Nephron progenitor cell (in vitro differentiated cells): ENCODE measurements at regions not wholly inside any gene's neighbourhood (a gene's known extent, or its start where the extent isn't known, plus 50 kb on each side); places are given as distances from the start of the nearest gene placed in this dataset.

Experiments
- DNase-seq: peaks from one replicate; pipeline ENCODE4 v3.0.0; 2021
- H3K27ac Mint-ChIP-seq: 2 replicates; pipeline ENCODE4 v1.8.0; 2021; ENCODE audit warnings: mild to moderate bottlenecking, moderate library complexity, mixed read lengths
- H3K27me3 Mint-ChIP-seq: 2 replicates; pipeline ENCODE4 v1.8.0; 2021; ENCODE audit warnings: mild to moderate bottlenecking, low read depth, mixed read lengths; ENCODE audit not compliant: poor library complexity
- H3K36me3 Mint-ChIP-seq: 2 replicates; pipeline ENCODE4 v1.8.0; 2021; ENCODE audit warnings: low read depth, mixed read lengths
- H3K4me1 Mint-ChIP-seq: 2 replicates; pipeline ENCODE4 v1.8.0; 2021; ENCODE audit warnings: mixed read lengths
- H3K4me3 Mint-ChIP-seq: 2 replicates; pipeline ENCODE4 v1.8.0; 2021; ENCODE audit warnings: mild to moderate bottlenecking, moderate library complexity, mixed read lengths
- H3K9me3 Mint-ChIP-seq: 2 replicates; pipeline ENCODE4 v1.8.0; 2021; ENCODE audit warnings: mild to moderate bottlenecking, moderate library complexity, mixed read lengths
- TF ChIP-seq, protein P1 (sequence below): fragments of 200-600 bp; sonication (generic); IDR thresholded peaks from 2 replicates; pipeline ENCODE4 v1.5.0; 2021; ENCODE audit warnings: antibody characterized with exemption

DNA sequence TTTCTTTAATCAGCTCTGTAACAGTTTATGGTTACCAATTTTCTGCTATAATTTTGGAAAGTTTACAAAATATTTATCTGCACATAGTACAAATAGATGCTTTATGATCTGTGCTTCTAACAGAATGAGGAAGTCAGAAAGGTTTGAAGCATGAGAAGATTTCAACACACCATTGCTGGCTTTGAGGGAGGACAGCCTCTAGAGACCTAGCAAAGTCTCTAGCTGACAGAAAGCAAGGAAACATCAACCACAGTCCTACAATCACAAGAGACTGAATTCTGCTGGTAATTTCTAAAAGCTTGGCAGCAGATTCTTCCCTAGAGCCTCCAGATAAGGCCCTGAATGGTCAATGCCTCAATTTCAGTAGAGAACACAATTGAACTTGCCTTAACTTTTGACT is 750.8 kb upstream of the SLC35B3 start:
- peaks cover 3% of the 10 kb centered on the region for H3K9me3 Mint-ChIP-seq
- TF ChIP-seq, protein P1, sequence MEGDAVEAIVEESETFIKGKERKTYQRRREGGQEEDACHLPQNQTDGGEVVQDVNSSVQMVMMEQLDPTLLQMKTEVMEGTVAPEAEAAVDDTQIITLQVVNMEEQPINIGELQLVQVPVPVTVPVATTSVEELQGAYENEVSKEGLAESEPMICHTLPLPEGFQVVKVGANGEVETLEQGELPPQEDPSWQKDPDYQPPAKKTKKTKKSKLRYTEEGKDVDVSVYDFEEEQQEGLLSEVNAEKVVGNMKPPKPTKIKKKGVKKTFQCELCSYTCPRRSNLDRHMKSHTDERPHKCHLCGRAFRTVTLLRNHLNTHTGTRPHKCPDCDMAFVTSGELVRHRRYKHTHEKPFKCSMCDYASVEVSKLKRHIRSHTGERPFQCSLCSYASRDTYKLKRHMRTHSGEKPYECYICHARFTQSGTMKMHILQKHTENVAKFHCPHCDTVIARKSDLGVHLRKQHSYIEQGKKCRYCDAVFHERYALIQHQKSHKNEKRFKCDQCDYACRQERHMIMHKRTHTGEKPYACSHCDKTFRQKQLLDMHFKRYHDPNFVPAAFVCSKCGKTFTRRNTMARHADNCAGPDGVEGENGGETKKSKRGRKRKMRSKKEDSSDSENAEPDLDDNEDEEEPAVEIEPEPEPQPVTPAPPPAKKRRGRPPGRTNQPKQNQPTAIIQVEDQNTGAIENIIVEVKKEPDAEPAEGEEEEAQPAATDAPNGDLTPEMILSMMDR = no peak
- no peaks in the 10 kb centered on the region for H3K36me3 Mint-ChIP-seq

DNA sequence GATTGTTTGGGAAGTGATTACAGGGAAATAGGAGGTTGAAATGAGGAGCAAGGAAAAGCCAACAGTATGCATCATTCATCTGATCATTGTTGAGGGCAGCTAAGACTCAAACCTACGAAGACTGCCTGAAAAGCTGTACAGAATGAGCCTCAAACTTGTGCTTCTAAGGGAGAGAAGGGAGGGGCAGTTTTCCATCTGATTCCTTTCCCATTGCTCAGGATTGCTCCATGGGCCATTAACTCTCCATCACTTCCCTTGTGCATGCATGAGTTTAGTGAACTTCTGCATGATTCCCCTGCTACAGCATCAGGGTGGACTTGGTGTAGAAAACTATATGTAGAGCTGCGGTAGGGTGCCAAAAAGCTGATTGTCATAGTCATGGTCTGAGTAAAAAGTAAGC is 742.7 kb upstream of the SLC35B3 start:
- H3K4me3 Mint-ChIP-seq = no peak overlapping the region
- no peak for DNase-seq
- H3K36me3 Mint-ChIP-seq = no peaks in the 10 kb centered on the region
- H3K4me1 Mint-ChIP-seq = no peaks in the 10 kb centered on the region
- H3K9me3 Mint-ChIP-seq = peaks cover 11% of the 10 kb centered on the region
- H3K27ac Mint-ChIP-seq = no peak overlapping the region
- H3K27me3 Mint-ChIP-seq = peaks cover 9% of the 10 kb centered on the region
- TF ChIP-seq, protein P1 = no peak

More for the DNA sequence above, 750.8 kb upstream of the SLC35B3 start:
- Mint-ChIP-seq H3K4me3 (no peak overlapping the region), H3K27me3 (no peaks in the 10 kb centered on the region), H3K4me1 (no peaks in the 10 kb centered on the region), H3K27ac (no peak overlapping the region)
- no peak for DNase-seq

DNA sequence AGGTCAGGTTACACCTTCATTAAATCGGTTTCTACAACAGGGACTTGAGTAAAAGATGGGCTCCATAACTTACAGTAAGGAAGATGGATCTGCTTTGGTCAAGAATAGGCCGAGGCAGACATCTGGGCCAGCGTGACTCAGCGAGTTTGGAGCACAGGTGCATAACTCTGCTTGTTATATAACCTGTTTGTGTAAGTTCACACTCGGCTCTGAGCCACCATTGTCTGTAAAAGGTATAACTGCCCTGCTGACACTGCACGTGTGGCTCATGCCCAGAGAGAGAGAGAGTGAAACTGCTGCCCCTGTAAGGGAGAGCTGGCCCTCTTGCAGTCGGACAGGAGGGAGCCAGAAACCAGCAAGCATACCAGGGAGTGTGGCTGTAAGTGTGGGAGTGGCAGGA is 737.9 kb upstream of the SLC35B3 start:
- no peaks in the 10 kb centered on the region for H3K36me3 Mint-ChIP-seq
- TF ChIP-seq, protein P1 = no peak
- DNase-seq = no peak
- no peaks in the 10 kb centered on the region for H3K4me1 Mint-ChIP-seq
- peaks cover 14% of the 10 kb centered on the region for H3K9me3 Mint-ChIP-seq
- no peak overlapping the region for H3K27ac Mint-ChIP-seq
- no peak overlapping the region for H3K4me3 Mint-ChIP-seq
- H3K27me3 Mint-ChIP-seq = peaks cover 14% of the 10 kb centered on the region

DNA sequence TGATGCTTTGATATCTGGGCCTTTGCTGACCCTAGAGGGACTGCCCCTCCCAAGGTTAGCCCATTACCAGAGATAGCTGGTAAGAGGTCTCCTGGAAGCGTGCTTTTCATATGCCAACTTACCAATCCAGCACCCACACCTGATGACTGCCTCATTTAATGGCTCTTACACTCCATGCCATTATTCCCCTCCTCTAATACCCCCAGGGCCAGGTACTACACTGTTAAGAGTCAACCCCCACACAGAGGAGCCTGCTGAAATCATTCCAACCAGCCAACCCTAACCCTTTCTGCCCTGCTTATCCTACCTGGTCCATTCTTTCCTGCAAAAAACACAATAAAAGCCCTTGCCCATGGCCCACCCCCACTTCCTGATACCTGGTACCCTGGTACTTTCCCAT is 736.8 kb upstream of the SLC35B3 start:
- peaks cover 14% of the 10 kb centered on the region for H3K27me3 Mint-ChIP-seq
- H3K27ac Mint-ChIP-seq = no peak overlapping the region
- no peaks in the 10 kb centered on the region for H3K36me3 Mint-ChIP-seq
- H3K9me3 Mint-ChIP-seq = peaks cover 14% of the 10 kb centered on the region
- no peak for DNase-seq
- H3K4me3 Mint-ChIP-seq = no peak overlapping the region
- H3K4me1 Mint-ChIP-seq = no peaks in the 10 kb centered on the region
- TF ChIP-seq, protein P1 = no peak

DNA sequence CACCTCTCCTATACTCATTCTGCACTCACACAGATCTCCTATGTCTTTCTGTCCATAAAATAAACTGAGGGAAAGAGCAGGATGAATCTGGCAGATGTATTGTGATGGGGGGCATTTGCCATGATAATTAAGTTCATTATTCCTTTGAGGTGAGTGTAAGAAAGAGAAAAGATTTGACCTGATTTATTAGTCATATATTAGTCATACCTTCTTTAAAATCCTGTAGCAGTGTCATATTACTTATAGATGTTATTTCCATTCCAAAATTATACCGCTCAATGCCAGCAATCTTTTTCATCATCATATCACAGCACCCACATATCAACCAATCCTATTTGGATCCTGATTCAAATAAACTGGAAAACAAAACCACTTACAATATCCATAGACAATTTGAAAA is 733.3 kb upstream of the SLC35B3 start:
- Mint-ChIP-seq H3K4me3 (no peak overlapping the region), H3K27me3 (peaks cover 12% of the 10 kb centered on the region), H3K9me3 (peaks cover 9% of the 10 kb centered on the region), H3K4me1 (no peaks in the 10 kb centered on the region), H3K27ac (no peak overlapping the region), H3K36me3 (no peaks in the 10 kb centered on the region)
- DNase-seq = no peak
- TF ChIP-seq, protein P1 = no peak

DNA sequence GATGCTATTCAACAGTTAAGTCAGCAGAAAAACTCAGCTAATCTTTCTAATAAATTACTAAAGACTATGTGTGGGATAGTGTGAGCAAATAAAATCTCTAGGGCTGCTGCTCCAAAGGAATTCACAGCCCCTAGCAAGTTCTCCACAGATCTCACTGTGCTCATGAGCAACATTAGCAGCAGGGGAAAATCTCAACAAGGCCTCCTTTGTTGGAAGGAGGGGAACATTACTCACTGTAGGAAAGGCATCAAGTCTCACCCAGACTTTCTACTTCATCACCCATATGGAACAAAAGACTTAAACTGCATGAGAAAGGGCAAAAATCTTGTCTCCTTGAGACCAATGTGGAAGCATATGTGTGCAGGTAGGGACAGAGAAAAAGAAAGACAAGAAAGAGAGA is 726.4 kb upstream of the SLC35B3 start:
- peaks cover 21% of the 10 kb centered on the region for H3K9me3 Mint-ChIP-seq
- H3K4me3 Mint-ChIP-seq = no peak overlapping the region
- no peak for DNase-seq
- peak overlapping the region; percentile 60 for H3K27ac Mint-ChIP-seq
- H3K4me1 Mint-ChIP-seq = no peaks in the 10 kb centered on the region
- peaks cover 4% of the 10 kb centered on the region for H3K27me3 Mint-ChIP-seq
- TF ChIP-seq, protein P1 = no peak
- H3K36me3 Mint-ChIP-seq = no peaks in the 10 kb centered on the region
